Spleen (tissue), 11 donors: ENCODE measurements at regions not wholly inside any gene's neighbourhood (a gene's known extent, or its start where the extent isn't known, plus 50 kb on each side); places are given as distances from the start of the nearest gene placed in this dataset.
A peak's percentile ranks its signal among the peaks of the same experiment; 100 is the strongest.

ENCODE experiments used
- DNase-seq: peaks from one replicate; pipeline ENCODE4 v3.0.0-alpha.2; 2020
- H3K27ac ChIP-seq, 8 donors: fragments of 200-600 bp; sonication (generic) in 7 of 8; 1 replicate in 4 of 8; 2 replicates in 4 of 8; pipeline versions ENCODE4 v1.5.0 to v1.8.0; 2016 to 2021; ENCODE audit warnings: inconsistent platforms in 4 of 8, mild to moderate bottlenecking in 4 of 8, moderate library complexity in 1 of 8
- H3K27me3 ChIP-seq, 7 donors: fragments of 200-600 bp; sonication (generic) in 6 of 7; replicated peaks in 1 of 7; 1 replicate in 4 of 7; 2 replicates in 3 of 7; pipeline versions ENCODE4 v1.5.0 to v1.8.0; 2016 to 2021; ENCODE audit warnings: inconsistent platforms in 3 of 7, mild to moderate bottlenecking in 1 of 7
- H3K36me3 ChIP-seq, 6 donors: fragments of 200-600 bp; sonication (generic) in 5 of 6; 1 replicate in 4 of 6; 2 replicates in 2 of 6; pipeline versions ENCODE4 v1.5.0 to v1.8.0; 2016 to 2021; ENCODE audit warnings: inconsistent platforms in 2 of 6
- H3K4me1 ChIP-seq, 6 donors: fragments of 200-600 bp; sonication (generic) in 5 of 6; 1 replicate in 3 of 6; 2 replicates in 3 of 6; pipeline versions ENCODE4 v1.5.0 to v1.8.0; 2016 to 2021; ENCODE audit warnings: inconsistent platforms in 3 of 6
- H3K4me3 ChIP-seq, 8 donors: fragments of 200-600 bp; sonication (generic) in 7 of 8; 1 replicate in 4 of 8; 2 replicates in 4 of 8; pipeline versions ENCODE4 v1.5.0 to v1.8.0; 2016 to 2021; ENCODE audit warnings: inconsistent platforms in 4 of 8, mild to moderate bottlenecking in 4 of 8, moderate library complexity in 2 of 8
- H3K9me3 ChIP-seq, 8 donors: fragments of 200-600 bp; sonication (generic) in 7 of 8; 1 replicate in 4 of 8; 2 replicates in 4 of 8; pipeline versions ENCODE4 v1.5.0 to v1.8.0; 2016 to 2021; ENCODE audit warnings: inconsistent platforms in 4 of 8
- POLR2A ChIP-seq, 3 donors: fragments of 450-650 bp; IDR thresholded peaks; one replicate each; pipeline ENCODE4 v1.5.1; 2017; ENCODE audit warnings: antibody characterized with exemption in 3 of 3, mild to moderate bottlenecking in 1 of 3
- POLR2AphosphoS5 ChIP-seq, 3 donors: sonication (generic); formaldehyde crosslinking; IDR thresholded peaks; one replicate each; pipeline ENCODE4 v1.5.1; 2017; ENCODE audit warnings: antibody characterized with exemption in 3 of 3
- WGBS, 5 donors: extraction: QIAGEN DNeasy Blood & Tissue Kit in 3 of 5; methylation state at CpG; one replicate each; pipeline versions ENCODE4 v1.1.5 to v1.1.7; 2013 to 2018; 5-methylcytosine and 5-hydroxymethylcytosine counted together
- intact Hi-C: fragments of 100-400 bp; cut with DNase I; formaldehyde crosslinking; loops from one replicate; pipeline ENCODE4 v1.15.0; 2023; ENCODE audit warnings: low total_unique reads
- TF ChIP-seq, protein P1 (sequence below), 11 experiments: fragments of 200-600 bp in 7 of 11; fragments of 450-650 bp in 4 of 11; sonication (generic) in 4 of 11; IDR thresholded peaks in 8 of 11; conservative IDR thresholded peaks in 3 of 11; 1 replicate in 7 of 11; 2 replicates in 4 of 11; pipeline versions ENCODE4 v1.4.0 to v1.8.0; 2016 to 2021; ENCODE audit warnings: antibody characterized with exemption in 11 of 11, inconsistent platforms in 4 of 11, mild to moderate bottlenecking in 1 of 11
- donor health status: healthy with polysubstance abuse.
- donor health status: DM: no; HTN: no; CAD: no; lungs with moderate emphysema.
- donor health status: DM: no; HTN: no; CAD: no.
- donor health status: Bipolar disorder and iron deficiency.
- donor health status: healthy.
- donor health status: DM: no; HTN: no; CAD: no.
- donor health status: DM: yes; HTN: yes; CAD: no.

DNA sequence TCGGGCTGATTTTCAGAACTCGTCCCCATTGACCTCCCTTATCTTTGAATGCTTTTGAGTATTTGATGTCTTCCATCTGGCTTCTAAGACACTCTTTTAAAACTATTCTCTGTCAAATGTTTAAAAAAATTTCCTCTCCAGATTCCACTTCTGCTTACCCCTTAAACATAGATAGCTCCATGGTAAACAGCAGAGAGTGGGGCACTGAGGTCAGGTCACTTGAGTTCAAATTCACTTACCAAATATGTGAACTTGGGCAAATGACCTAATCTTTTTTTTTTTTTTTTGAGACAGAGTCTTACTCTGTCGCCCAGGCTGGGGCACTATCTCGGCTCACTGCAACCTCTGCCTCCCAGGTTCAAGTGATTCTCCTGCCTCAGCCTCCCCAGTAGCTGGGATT, 126.8 kb upstream of the CPSF6 start:
- no peaks in the 10 kb centered on the region for H3K36me3 ChIP-seq
- intact Hi-C loops, result no loop called here
- WGBS, 5 donors, result 37 to 72% (median 66%) methylated on average over 4 of the region's 4 CpGs
- H3K27ac ChIP-seq, result peak overlapping the region in 1 of 8 donors; percentile 19
- no peaks in the 10 kb centered on the region for H3K9me3 ChIP-seq
- TF ChIP-seq, protein P1, sequence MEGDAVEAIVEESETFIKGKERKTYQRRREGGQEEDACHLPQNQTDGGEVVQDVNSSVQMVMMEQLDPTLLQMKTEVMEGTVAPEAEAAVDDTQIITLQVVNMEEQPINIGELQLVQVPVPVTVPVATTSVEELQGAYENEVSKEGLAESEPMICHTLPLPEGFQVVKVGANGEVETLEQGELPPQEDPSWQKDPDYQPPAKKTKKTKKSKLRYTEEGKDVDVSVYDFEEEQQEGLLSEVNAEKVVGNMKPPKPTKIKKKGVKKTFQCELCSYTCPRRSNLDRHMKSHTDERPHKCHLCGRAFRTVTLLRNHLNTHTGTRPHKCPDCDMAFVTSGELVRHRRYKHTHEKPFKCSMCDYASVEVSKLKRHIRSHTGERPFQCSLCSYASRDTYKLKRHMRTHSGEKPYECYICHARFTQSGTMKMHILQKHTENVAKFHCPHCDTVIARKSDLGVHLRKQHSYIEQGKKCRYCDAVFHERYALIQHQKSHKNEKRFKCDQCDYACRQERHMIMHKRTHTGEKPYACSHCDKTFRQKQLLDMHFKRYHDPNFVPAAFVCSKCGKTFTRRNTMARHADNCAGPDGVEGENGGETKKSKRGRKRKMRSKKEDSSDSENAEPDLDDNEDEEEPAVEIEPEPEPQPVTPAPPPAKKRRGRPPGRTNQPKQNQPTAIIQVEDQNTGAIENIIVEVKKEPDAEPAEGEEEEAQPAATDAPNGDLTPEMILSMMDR (IDR thresholded peaks at IDR 0.05 in 8 of 11, conservative IDR thresholded peaks at IDR 0.05 in 3 of 11), result no peak
- no peak for DNase-seq
- H3K4me1 ChIP-seq, result peaks cover 3 to 21% (median 8%) of the 10 kb centered on the region in 6 donors
- no peaks in the 10 kb centered on the region for H3K27me3 ChIP-seq
- H3K4me3 ChIP-seq, result no peak overlapping the region

DNA sequence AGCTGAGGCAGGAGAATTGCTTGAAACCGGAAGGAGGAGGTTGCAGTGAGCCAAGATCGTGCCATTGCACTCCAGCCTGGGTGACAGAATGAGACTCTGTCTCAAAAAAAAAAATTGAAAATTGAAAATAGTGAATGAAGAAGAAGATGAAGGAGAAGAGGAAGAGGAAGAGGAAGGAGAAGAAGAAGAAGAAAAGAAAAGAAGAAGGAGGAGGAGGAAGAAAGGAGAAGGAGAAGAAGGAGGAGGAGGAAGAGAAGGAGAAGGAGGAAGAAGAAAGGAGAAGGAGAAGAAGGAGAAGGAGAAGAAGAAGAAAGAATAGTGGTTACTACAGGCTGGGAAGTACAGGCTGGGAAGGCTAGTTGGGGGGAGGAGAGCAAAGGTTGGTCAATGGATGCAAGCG, 124.3 kb upstream of the CPSF6 start:
- H3K4me3 ChIP-seq, result no peak overlapping the region
- DNase-seq, result no peak
- no peak for TF ChIP-seq POLR2A (IDR thresholded peaks at IDR 0.05)
- TF ChIP-seq, protein P1 (IDR thresholded peaks at IDR 0.05 in 8 of 11, conservative IDR thresholded peaks at IDR 0.05 in 3 of 11), result no peak
- TF ChIP-seq POLR2AphosphoS5 (IDR thresholded peaks at IDR 0.05), result no peak
- no peaks in the 10 kb centered on the region for H3K27me3 ChIP-seq
- H3K9me3 ChIP-seq, result no peaks in the 10 kb centered on the region
- H3K4me1 ChIP-seq, result peaks cover 0 to 22% (median 0%) of the 10 kb centered on the region in 6 donors
- H3K36me3 ChIP-seq, result no peaks in the 10 kb centered on the region
- intact Hi-C loops, result no loop called here
- WGBS, 5 donors, result 62 to 93% (median 86%) methylated on average over 2 to 3 of the region's 3 CpGs
- no peak overlapping the region for H3K27ac ChIP-seq

DNA sequence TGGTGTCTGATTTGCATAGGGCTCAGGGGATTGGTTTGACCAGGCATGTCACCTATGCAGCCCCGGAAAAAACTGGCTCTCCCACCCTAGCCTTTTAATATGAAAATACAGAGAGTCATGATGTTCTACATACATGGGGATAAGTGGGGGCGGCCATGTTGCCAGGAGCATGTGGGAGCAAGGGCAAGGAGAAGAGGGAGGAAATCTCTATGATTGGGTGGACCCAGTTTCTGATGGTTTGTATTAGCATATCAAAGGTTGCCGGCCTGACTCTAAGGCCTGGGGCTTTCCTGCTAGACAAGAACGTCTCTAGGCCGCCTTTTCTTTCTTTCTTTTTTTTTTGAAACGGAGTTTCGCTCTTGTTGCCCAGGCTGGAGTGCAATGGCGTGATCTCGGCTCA, 123.4 kb upstream of the CPSF6 start:
- H3K27me3 ChIP-seq, result no peaks in the 10 kb centered on the region
- no peak for TF ChIP-seq POLR2AphosphoS5 (IDR thresholded peaks at IDR 0.05)
- TF ChIP-seq, protein P1 (IDR thresholded peaks at IDR 0.05 in 8 of 11, conservative IDR thresholded peaks at IDR 0.05 in 3 of 11), result no peak
- no peak for TF ChIP-seq POLR2A (IDR thresholded peaks at IDR 0.05)
- WGBS, 5 donors, result 91 to 94% (median 93%) methylated on average over 7 to 9 of the region's 9 CpGs
- H3K9me3 ChIP-seq, result no peaks in the 10 kb centered on the region
- H3K36me3 ChIP-seq, result no peaks in the 10 kb centered on the region
- intact Hi-C loops, result no loop called here
- H3K4me3 ChIP-seq, result no peak overlapping the region
- peaks cover 0 to 22% (median 0%) of the 10 kb centered on the region in 6 donors for H3K4me1 ChIP-seq
- no peak for DNase-seq
- H3K27ac ChIP-seq, result no peak overlapping the region

DNA sequence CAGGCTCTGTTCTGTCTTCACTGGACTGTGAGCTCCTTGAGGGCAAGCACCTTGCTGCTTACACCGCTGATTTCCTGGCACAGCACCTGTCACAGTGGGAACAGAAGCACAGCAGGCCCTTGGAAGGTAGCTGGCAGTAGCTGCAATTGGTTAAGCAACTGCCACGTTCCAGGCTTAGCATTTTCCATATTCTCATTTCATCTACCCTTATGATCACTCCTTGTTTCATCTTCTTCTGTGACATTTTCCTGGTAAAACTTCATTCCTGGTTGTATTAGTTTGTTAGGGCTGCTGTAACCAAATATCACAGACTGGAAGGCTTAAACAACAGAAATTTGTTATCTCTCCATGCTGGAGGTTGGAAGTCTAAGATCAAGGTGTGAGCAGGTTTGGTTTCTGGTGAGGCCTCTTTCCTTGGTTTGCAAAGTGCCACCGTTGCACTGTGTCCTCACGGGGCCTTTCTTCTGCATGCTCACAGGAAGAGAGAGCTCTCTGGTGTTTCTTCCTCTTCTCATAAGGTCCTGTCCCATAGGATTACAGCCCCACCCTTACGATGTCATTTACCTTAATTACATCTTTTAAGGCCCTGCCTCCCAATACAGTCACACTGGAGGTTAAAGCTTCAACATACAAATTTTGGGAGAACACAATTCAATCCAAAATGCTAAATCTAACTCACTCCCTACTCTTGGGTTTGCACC, 121.7 kb upstream of the CPSF6 start:
- no peak overlapping the region for H3K4me3 ChIP-seq
- peaks cover 0 to 11% (median 0%) of the 10 kb centered on the region in 6 donors for H3K4me1 ChIP-seq
- DNase-seq, result no peak
- H3K9me3 ChIP-seq, result no peaks in the 10 kb centered on the region
- WGBS, 5 donors, result 54 to 71% (median 70%) methylated on average over 5 of the region's 5 CpGs
- no peak overlapping the region for H3K27ac ChIP-seq
- TF ChIP-seq POLR2AphosphoS5 (IDR thresholded peaks at IDR 0.05) (no peak), POLR2A (IDR thresholded peaks at IDR 0.05) (no peak)
- TF ChIP-seq, protein P1 (IDR thresholded peaks at IDR 0.05 in 8 of 11, conservative IDR thresholded peaks at IDR 0.05 in 3 of 11), result no peak
- no peaks in the 10 kb centered on the region for H3K36me3 ChIP-seq
- H3K27me3 ChIP-seq, result no peaks in the 10 kb centered on the region
- intact Hi-C loops, result no loop called here
